Astrocyte of the spinal cord (primary cell): ENCODE measurements at regions not wholly inside any gene's neighbourhood (a gene's known extent, or its start where the extent isn't known, plus 50 kb on each side); places are given as distances from the start of the nearest gene placed in this dataset.

ENCODE experiments used
- DNase-seq: peaks from one replicate; pipeline ENCODE4 v3.0.0; 2011; ENCODE audit warnings: low read depth, low spot score
- H3K4me3 ChIP-seq: 2 replicates; pipeline ENCODE4 v1.5.1; 2011; ENCODE audit warnings: low read depth, mild to moderate bottlenecking, low read length, moderate library complexity
- CTCF ChIP-seq: IDR thresholded peaks from 2 replicates; pipeline ENCODE4 v1.5.1; 2012; ENCODE audit warnings: low read depth, mild to moderate bottlenecking, low read length, inconsistent platforms
- in situ Hi-C: cut with HindIII; loops from 2 replicates; pipeline ENCODE4 v1.10.0; 2017; ENCODE audit warnings: low sequenced_read_pairs

DNA sequence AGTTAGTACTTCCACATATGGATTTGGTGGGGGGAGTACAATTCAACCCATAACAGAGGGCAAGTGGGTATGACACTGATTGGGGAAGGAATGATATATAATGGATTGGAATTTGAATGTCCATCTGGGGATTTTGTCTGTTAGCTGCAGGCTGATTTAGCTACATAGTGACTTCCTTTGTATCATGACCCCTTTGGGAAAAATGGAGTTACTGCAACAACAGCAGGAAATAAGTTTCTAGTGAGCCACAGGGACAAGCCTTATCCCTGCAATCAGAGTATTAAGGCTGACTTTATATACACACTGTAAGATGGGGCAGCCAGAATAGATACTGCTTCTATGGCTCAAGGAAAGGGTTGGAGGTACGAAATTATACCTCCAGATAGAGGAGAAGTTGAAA lies 404.4 kb upstream of the MEIS1 start:
- H3K4me3 ChIP-seq, result no peak overlapping the region
- no peak for TF ChIP-seq CTCF
- in situ Hi-C loops, result no loop called here
- DNase-seq, result no peak

DNA sequence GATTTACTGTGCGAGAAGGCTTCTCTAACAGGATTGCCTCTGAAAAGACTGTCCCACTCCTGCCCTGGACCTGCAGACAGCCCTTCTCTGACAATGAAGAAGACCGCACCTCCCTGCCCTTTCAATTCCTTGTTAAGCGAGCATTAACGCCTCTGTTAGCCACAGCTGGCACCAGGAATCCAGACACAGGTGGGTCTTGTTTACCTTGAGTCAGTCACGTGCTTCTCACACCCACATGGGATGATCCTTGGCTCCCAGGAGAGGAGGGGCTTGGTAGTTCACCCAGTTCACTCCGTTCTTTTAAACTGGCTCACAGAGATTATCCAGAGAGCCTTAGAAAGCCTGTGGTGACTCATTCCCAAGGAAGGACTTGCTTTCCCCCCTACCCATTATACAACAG lies 410.5 kb upstream of the MEIS1 start:
- H3K4me3 ChIP-seq, result no peak overlapping the region
- no peak for DNase-seq
- TF ChIP-seq CTCF, result no peak
- in situ Hi-C loops, result no loop called here

GRCh38 chr2:66021296-66021695 lies 413.6 kb upstream of the MEIS1 start:
- no peak for DNase-seq
- in situ Hi-C loops, result no loop called here
- no peak for TF ChIP-seq CTCF
- no peak overlapping the region for H3K4me3 ChIP-seq

GRCh38 chr2:66017763-66018162 lies 417.2 kb upstream of the MEIS1 start:
- no peak for DNase-seq
- in situ Hi-C loops, result no loop called here
- no peak overlapping the region for H3K4me3 ChIP-seq
- no peak for TF ChIP-seq CTCF

DNA sequence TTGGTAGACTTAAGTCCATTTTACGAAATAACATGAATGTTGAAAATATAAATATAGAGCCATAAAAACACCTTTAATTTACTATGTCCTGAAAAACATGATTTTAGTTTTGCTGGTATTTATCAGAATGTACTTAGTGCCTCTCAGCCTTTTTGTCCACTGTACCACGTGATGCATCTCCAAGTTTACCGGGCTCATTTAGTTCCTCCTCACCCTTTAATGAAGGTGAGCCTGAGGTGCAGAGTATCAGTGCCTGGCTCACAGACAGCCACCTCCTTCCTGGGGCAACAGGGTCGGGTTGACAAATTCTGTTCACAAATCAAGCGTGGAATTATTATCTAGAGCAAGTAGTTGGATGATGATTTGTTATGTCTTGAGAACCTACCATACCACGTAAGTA lies 420.5 kb upstream of the MEIS1 start:
- no peak overlapping the region for H3K4me3 ChIP-seq
- no peak for DNase-seq
- no peak for TF ChIP-seq CTCF
- in situ Hi-C loops, result no loop called here

DNA sequence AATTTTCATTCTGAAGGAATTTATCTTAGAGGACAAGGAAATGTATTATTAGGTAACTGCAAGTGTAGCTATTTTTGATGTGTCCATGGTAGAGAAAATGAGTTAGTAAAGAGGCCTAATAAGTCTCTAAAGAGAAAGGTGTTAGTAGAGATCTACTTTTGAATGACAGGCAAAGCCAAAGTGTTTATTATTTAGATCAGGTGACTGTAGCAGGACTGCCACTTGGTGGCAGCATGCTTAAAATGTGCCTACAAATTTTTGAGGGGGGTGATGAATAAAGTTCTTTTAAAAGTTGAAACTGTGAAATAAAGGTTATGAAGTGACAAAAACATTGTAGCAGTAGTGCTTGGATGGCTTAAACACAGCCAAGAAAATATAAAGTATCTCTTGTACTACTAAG lies 421.5 kb upstream of the MEIS1 start:
- no peak for DNase-seq
- TF ChIP-seq CTCF, result peak; percentile 21
- in situ Hi-C loops, result no loop called here
- no peak overlapping the region for H3K4me3 ChIP-seq

DNA sequence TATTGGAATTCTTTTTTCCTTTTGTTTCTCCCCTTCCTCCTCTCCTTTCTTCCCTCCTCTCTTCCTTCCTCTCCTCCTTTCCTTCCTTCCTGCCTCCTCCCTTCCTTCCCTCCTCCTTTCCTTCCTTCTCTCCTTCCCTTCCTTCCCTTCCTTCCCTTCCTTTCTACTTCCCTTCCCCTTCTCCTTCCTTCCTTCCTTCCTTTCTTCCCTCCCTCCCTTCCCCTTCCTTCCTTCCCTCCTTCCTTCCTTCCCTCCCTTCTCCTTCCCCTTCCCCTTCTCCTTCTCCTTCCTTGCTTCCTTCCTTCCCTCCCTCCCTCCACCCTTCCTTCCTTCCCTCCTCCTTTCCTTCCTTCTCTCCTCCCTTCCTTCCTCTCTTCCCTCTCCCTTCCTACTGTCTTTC lies 431.0 kb upstream of the MEIS1 start:
- DNase-seq, result no peak
- in situ Hi-C loops, result no loop called here
- no peak for TF ChIP-seq CTCF
- no peak overlapping the region for H3K4me3 ChIP-seq
